NCI-H2227 treated with DMSO at 0.1 percent for 48 hours (cell line): ENCODE measurements at regions not wholly inside any gene's neighbourhood (a gene's known extent, or its start where the extent isn't known, plus 50 kb on each side); places are given as distances from the start of the nearest gene placed in this dataset.

ENCODE experiments used
- DNase-seq: peaks from one replicate; lab custom pipeline; 2025; lab: John Stamatoyannopoulos, UW

DNA sequence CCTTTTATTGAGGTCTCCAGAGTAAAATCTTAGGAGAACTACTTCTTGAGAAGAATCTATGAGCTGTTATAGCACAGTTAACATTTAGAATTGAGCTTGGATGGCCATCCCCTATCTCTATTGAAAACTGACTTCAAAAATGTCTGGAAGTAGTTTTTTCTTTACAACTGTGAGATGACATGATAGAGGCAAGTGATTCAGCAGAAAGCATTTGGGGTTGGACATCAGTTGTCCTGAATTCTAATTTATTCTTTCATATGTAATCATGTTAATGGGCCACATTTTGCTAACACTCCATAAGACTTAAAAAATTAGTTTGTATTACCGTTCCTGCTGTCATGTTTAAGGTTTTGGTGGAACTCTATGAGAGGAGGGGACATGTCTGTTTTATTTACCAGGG lies 237.0 kb upstream of the SLC14A2 start:
- DNase-seq, result no peak

DNA sequence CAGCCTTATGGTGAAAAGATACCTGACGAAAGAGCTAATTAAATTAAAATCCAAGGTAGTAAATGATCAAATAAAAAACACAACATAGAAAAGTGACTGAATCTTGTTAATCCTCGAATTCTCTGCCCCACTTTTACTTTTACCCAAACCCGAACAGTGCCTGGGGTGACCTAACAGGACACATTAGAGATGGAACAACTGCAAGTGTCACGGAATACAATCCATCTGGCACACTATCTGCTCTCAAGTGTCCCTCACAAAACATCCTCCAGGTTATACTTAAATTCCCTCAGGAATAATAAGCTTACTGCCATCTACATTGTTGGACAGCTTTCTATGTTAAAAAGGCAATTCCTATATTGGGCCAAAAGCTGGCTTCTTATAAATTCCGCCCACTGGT lies 236.3 kb upstream of the SLC14A2 start:
- no peak for DNase-seq

DNA sequence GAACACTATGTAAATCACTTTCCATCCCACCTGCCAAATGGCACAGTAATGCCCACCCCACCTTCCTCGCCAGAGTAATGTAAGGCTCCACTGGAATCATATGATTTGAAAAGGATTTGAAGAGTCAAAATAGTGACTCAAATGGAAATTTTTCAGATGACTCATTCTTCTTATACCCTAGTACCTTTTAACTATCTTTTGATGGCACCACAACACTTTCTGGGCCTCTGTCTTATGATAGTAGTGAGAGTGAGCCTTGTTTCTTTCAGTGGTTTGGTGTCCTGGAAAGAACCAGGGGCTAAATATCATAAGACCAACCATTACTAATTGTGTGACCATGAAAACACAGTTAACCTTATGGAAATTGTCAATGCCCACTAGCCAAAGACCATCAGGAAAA lies 235.4 kb upstream of the SLC14A2 start:
- DNase-seq, result no peak

DNA sequence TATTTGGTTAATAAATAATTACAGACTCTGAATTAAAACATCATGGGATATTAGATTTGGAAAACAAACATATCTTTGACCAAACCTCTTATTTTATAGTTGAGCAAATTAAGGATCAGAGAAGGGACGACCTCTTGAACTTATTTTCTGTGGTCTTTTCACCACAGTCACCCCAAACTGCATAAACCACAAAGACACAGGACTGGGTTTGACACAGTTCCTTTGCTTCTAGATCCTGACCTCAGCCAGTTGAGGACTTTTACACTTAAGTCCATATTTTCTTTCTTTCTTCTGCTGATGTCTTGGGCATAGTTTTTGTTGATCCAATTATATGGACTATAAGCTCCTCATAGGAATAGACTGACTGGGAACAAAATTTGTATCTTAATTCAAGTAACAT lies 234.0 kb upstream of the SLC14A2 start:
- no peak for DNase-seq

DNA sequence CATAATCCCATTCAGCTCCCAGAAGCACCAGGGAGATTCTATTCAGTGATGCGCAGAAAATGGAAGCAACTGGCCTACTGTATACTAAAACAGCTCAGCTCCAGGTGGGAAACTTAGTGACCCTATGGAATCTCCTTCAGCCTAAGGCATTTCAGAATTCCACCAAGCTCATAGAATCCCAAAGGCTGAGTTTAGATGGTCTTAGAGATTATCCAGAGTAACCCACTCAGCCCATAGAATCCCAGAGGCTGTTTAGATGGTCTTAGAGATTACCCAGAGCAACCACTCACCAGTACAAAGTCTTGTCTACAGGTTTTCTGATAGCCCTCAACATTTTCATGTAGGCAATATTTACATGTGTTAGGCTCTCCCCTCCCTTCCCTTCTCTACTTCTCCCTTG lies 232.0 kb upstream of the SLC14A2 start:
- no peak for DNase-seq

DNA sequence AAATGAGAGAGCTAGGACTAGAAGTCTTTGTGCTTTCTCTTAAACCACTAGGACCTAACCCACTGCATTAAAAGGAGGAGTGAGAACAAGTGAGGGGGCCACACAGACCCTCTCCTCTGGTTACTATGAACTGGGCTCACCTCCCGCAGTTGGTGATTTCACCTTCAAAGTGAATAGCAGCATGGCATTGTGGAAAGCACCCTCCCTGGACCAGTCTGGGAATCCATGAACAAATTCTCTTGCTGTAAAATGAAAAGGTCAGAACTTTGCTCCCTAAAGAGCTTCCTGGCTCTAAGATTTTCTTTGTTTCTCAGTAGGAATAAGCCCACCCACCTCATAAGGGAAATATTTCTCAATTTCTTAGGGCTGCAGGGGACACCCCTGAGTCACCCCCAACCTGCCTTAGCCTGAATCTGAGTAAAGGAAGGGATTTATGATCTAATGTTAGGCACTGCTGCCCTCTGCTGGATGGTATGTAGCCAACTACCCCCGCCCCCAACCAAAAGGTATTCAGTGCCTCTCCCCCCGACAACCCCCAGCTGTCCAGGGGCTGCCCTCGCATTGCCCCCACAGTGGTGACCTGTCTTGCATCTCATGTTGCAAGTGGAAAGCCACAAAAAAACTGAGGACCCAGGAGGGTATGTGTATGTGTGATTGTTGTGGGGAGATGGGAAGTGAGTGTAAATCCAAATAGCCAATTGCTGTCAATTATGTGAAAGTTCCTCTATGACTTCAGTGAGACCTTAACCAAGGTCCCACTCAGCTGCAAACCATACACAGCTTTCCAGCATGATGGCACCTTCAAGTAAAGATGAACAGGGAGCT lies 230.9 kb upstream of the SLC14A2 start:
- DNase-seq, result peak; percentile 52

DNA sequence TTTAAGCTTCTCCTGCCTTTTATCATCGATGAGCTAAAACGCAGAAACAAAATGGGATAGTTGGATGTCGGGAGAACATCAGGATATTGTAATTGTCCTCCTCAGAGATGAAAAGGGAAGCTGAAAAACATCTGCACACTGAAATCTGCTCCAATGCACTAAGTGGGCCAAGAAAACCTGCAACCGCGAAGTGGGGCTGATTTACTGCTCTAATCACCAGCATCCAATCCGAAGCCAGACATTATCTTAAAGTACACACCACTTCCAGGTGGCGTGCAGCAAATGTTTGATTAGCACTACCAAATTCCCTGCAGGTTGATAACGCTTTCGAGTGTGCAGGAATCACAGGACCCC lies 230.3 kb upstream of the SLC14A2 start:
- DNase-seq, result no peak

DNA sequence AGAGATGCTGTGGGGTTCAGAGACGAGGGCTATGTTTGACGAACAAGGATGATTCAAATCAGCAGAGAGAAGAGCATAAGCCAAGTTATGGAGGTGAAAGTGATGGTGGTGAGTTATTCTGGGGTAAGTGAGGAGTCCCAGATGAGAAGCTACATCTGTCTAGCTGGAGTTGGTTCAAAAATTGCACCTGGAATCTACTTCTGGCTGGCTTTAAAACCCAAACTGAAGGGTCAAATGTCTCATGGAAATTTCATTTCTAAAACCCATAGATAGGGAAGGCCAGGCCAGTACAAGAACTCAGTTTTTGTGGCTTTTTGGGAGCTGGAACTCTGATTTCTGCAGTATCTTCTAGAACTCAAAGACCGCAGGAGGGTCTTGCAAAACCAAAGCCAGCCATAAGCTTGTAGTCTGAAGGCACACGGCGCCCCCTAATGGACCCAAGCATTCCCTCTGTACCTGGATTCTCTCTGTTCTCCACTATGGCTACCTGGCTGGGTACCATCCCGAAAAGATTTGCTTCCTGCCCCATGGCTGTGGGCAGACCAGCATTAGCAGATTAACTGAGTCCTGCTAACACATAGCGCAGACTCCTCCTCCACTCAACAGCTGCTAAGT lies 229.1 kb upstream of the SLC14A2 start:
- DNase-seq, result peak; percentile 41

DNA sequence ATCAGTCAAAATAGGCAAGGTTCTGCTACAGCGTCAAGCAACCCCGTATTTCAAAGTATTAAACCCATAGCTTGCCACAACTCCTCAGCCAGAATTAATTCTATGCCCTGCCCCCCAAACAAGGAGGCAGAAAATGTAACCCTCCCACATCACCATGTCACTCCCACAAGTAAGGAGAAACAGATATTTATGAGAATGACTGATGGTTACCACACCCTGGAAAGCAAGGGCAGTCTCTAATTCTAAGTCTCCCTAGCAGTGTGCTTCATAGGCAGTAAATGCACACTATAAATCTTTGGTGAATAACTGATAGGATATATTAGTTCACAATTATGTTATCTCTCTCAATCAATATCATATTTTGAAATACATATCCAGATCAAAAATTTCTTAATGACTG lies 228.0 kb upstream of the SLC14A2 start:
- no peak for DNase-seq

DNA sequence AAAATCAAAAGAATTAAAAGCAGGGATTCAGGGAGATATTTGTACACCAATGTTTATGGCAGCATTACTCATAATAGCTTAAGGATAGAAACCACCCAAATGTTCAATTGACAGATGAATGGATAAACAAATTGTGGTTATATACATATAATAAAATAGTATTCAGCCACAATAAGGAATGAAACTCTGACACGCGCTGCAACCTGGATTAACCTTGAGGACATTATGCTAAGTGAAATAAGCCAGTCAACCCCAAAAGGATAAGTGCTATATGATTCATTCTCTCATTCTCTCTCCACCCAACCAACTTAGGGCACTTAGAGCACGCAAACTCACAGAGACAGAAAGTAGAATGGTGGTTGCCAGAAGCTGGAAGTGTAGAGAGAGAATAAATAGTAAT lies 216.8 kb upstream of the SLC14A2 start:
- DNase-seq, result no peak

DNA sequence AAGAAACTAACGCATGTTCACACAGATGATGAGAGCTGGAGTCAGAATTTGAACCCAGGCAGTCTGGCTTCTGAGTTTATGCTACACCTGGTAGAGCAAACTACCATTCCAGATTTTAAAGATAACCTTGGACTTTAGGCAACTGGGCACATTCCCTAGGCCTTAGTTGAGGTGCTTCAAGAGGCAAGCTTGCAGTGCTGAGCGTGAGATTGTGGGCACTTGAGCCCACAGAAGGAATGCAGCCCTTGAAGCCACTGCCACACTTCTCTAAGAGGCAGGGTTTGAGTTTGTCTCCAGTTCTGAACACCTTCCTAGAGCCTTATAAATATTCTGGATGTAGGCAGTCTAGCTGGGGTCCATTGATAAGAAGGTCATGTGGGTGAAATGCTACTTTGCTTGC lies 216.1 kb upstream of the SLC14A2 start:
- no peak for DNase-seq

DNA sequence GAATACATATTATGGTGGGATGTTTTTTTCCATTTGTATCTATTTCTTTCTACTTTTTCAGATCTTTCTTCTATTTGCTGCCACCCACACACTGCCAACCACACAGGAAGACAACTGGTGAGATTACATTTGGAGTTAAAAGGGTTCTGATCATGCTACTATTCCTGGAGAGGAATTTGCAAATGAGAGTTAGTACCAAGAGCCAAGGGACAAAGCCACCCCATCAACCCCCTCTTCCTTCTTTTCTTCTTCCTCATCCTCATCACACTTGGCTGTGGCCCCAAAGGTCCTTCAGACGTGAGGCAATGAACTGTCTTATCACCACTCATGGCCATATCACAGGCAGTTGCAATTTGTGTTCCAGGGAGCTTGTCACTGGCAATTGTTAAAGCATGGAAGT lies 215.6 kb upstream of the SLC14A2 start:
- DNase-seq, result no peak

DNA sequence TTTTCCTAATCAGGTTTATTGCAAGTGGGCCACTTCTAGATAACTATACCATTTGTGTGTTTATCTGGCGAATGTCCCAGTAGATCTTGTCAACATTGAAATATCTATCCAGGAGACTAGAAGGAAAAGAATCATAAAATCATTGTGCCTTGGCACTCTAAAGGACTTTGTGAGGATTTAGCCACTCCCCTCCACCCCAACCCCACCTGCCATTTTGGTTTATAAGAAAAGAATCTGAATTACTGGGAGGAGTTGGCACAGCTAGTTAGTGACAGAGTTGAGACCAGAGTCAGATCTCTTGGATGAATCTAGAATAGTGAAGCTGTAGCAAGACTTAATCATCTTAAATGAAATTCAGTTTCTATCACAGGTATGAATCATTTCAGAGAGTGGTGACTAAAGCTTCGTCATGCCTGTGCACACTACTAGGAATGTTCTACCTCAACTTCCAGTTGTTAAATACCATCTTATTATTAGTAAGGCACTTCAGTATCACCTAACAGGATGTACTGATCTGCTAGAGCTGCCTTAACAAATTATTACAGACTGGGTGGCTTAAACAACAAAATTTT lies 212.7 kb upstream of the SLC14A2 start:
- no peak for DNase-seq

DNA sequence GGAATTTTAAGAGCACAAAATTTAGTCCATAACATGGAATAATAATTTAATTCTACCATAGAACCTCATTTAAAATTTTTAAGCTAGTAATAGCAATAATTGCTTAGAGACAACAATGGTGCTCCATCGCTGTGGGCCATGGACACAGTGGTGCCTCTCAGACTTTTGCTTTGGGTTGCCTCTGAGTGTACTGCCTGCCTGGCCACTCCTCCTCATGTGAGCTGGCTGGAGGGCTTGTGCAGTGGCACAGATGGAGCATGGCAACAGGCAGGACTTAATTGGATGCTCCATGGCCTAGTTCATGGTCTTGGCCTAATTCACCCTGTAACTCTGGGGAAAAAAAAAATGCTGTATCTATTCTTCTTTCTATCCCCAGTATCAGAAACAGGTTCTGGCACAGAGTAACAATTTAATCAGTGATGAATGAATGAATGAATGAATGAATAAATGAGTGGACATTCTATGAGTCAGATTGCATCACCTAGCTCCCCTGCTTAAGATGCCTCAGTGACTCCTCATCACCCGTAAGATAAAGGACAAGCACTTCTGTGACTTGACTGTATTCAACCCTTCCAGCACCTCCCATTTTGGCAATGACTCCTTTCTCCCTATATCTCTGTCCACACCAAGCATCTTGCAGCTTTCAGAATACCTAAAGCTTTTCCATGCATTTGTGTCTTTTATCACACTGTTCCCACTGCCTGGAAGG lies 211.8 kb upstream of the SLC14A2 start:
- DNase-seq, result no peak

DNA sequence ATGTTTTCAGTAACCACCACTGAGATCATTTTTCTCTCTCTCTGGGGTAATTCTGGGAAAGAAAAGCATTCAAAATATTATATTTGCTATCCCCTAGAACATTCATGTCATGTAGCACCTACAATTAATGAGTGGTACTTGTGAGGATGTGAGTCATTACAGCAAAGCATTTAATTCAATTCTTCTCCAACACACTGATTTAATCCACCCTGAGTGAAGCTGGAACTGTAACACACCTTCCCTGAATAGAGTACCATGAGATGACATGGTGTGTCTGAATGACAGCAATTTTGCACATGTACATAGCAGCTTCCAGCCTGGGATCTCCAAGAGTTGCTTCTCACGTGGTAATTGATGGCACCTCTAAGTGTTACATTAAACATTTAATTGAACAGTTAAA lies 207.1 kb upstream of the SLC14A2 start:
- DNase-seq, result no peak

DNA sequence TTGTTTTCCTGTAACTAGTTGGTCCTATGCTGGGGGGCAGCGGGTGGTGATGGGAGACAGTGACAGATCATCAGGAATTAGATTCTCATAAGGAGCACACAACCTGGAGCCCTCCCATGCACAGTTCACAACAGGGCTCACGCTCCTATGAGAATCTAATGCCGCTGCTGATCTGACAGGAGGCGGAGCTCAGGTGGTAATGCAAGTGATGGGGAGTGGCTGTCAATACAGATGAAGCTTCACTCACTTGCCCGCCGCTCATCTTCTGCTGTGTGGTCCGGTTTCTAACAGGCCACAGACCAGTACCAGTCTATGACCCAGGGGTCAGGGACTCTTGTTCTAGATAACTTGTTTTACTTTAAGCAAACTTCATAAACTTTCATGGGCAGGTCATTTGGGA lies 205.3 kb upstream of the SLC14A2 start:
- DNase-seq, result no peak

DNA sequence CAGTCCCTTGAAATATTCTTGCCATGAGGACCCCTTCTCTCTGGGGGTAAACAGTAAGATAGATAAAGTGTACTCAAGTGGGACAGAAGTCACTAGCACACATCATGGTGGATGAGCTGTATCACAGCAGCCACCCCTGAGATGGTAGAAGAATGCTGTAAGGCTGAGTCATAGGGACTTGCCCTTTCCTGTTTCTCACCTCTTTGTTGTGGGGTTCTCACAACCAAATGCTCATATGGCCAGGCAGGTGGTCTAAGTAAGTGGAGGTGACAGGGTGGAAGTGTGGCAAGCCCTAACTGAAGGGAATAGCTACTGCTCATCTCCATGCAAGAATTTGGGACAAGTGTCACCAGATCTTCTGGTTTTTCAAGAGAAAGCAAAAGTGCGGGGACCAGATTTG lies 202.7 kb upstream of the SLC14A2 start:
- no peak for DNase-seq

DNA sequence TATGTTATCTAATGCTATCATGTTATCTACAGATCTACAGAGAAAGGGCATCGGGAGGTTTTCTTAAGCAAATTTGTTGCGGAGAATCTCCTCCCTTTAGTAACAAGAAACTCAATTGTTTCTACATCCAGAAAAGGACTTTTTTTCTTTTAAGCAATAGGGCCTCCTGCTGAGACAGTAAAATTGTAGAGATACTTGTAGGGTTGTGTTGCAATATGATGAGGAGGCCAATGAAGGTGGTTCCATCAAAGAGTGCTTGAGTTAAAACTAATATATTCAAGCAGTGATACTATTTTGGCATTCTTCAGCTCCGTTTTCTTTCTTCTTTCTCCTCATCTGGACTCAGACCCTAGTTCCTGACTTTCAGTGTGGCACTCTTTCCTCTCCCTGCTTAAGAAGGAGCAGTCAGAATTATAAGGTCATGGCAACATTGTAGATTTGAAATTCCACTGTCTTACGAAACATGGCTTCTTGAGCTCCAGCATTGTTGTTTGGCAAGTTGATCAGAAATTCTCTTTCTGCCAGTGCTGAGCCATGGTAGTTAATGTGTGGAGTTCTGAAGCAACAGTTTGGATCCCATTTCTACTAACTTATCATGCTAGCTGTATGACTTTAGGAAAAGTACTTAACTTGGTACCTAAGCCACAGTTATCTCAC lies 202.0 kb upstream of the SLC14A2 start:
- DNase-seq, result no peak

DNA sequence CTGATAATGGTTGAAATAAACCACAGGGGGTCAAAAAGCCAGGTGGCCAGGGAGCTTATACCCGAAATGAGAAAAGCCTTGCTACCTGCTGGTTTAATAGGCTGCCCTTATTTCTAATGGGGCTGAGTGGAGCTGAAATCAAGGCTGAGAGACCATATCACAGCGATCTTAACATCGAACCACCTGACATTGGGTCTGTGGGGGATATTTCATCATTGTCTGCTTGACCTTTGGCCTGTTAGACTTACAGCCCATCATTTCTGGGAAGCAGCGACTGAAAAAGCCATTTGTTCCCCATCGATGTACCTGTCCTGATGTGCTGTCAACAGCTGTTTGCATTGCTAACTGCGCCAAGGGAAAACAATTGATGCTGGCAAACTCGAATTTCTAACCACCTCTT lies 199.7 kb upstream of the SLC14A2 start:
- no peak for DNase-seq

DNA sequence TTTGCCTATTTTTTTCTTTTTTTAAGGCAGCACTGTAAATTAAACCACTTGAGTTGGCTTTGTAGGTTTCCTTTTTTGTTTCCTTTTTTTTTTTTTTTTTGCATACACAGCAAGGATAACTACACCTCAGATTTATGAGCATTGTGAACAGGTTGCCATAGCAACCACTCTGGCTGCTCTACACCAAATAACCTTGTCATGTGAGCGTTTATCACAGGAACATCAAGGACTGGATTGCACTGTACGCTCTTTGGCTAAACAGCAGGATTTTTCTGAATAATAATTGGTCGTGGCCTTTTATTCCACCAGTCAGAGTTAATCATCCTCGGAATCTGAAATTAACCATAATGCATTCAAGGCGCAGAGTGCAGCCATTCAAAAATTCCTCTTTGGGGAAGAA lies 199.1 kb upstream of the SLC14A2 start:
- peak; percentile 99 for DNase-seq

DNA sequence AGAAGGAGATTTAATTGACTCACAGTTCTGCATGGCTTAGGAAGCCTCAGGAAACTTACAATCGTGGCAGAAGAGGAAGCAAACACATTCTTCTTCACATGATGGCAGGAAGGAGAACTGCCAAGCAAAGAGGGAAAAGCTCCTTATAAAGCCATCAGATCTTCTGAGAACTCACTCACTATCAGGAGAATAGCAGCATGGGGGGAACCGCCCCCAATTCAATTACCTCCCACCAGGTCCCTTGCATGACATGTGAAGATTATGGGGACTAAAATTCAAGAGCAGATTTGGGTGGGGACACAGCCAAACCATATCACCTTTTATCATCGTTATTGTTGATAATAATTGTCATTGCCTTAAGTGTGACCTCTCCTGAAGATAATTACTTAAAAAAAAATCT lies 197.9 kb upstream of the SLC14A2 start:
- no peak for DNase-seq

DNA sequence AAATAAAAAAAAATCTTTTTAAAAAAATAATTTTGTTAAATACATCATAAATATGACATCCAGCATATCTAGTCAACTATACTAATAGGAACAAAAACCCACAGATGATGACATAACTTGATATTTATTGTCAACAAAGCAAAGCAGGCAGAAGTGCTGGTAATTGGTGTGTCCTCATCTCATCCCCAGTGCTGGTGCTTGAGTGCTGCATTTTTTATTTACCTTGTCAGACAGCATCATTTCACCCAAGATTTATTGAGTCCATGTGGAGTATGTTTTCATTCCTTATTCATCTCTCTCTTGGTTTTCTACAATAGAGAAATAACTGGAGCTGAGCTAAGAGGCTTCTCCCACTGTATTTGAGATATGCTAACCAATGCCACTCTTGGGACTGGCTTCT lies 191.6 kb upstream of the SLC14A2 start:
- DNase-seq, result peak; percentile 75

DNA sequence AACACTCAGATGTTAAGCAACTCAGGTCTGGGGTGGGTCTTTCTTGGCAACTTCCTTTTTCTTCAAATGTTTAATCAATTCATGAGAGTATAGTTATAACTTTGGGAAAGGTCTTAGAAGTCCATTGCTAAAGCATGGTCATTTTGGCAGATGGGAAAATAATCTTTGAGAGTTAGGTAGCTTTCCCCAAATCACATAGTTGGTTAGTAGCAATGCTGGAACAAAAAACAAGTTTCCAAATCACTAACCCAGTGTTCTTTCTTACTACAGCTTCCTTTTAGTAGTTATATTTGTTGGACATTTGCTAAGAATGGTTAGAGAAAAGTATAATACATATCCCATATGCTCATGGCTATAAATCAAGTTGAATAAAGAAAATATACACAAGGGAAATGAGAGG lies 185.2 kb upstream of the SLC14A2 start:
- DNase-seq, result no peak
